ENCODE measurements at regions not wholly inside any gene's neighbourhood (a gene's known extent, or its start where the extent isn't known, plus 50 kb on each side); places are given as distances from the start of the nearest gene placed in this dataset.

- TF ChIP-seq CTCF (IDR thresholded peaks at IDR 0.05): no peak
- no peak for TF ChIP-seq POLR2A (IDR thresholded peaks at IDR 0.05)
- no peak for TF ChIP-seq POLR2AphosphoS5 (IDR thresholded peaks at IDR 0.05)
Observed at GRCh38 chr9:134560654-134561053, 80.9 kb upstream of the COL5A1 start.
